CD8-positive, alpha-beta memory T cell (primary cell): ENCODE measurements at regions not wholly inside any gene's neighbourhood (a gene's known extent, or its start where the extent isn't known, plus 50 kb on each side); places are given as distances from the start of the nearest gene placed in this dataset.
"Not testable (repeated sequence)": the region's sequence is repeated elsewhere in the genome, so short reads cannot be mapped to it uniquely, and the experiment has no call there.

Experiments
- CTCF ChIA-PET: fragments of 350-600 bp; sonication (Branson Sonifier 250); formaldehyde crosslinking; loops from one replicate; lab custom pipeline; 2021; ENCODE audit warnings: antibody characterized with exemption; lab: Charles Lee
- POLR2A ChIA-PET: fragments of 350-600 bp; sonication (Branson Sonifier 250); formaldehyde crosslinking; loops from one replicate; lab custom pipeline; 2021; ENCODE audit warnings: antibody characterized with exemption; lab: Charles Lee
- DNase-seq, 5 donors: peaks; one replicate each; pipeline versions ENCODE4 v3.0.0 to v3.0.0-alpha.2; 2020 to 2022; ENCODE audit warnings: mixed read lengths in 1 of 5
- H3K27ac ChIP-seq: one replicate; pipeline ENCODE4 v1.7.0; 2013; ENCODE audit warnings: low read depth, mild to moderate bottlenecking, low read length, moderate library complexity
- H3K27me3 ChIP-seq: 2 replicates; pipeline ENCODE4 v1.7.0; 2013; ENCODE audit warnings: low read length, mild to moderate bottlenecking; ENCODE audit not compliant: insufficient read depth, poor library complexity, severe bottlenecking
- H3K36me3 ChIP-seq: 2 replicates; pipeline ENCODE4 v1.7.0; 2013; ENCODE audit warnings: mild to moderate bottlenecking, low read length, moderate library complexity; ENCODE audit not compliant: insufficient read depth
- H3K4me1 ChIP-seq: 2 replicates; pipeline ENCODE4 v1.7.0; 2013; ENCODE audit warnings: mild to moderate bottlenecking, low read length, moderate library complexity; ENCODE audit not compliant: insufficient read depth
- H3K4me3 ChIP-seq: 2 replicates; pipeline ENCODE4 v1.7.0; 2013; ENCODE audit warnings: mild to moderate bottlenecking, low read length
- H3K9me3 ChIP-seq: 2 replicates; pipeline ENCODE4 v1.7.0; 2013; ENCODE audit warnings: mild to moderate bottlenecking, low read length
- H3K27ac Mint-ChIP-seq, 8 donors: one replicate each; pipeline ENCODE4 v1.8.0; 2020 to 2021; ENCODE audit warnings: mixed read lengths in 8 of 8, mild to moderate bottlenecking in 6 of 8, inconsistent platforms in 3 of 8, moderate library complexity in 3 of 8
- H3K27me3 Mint-ChIP-seq, 2 donors: one replicate each; pipeline ENCODE4 v1.8.0; 2020 to 2021; ENCODE audit warnings: mixed read lengths in 2 of 2, mild to moderate bottlenecking in 1 of 2, moderate library complexity in 1 of 2
- H3K36me3 Mint-ChIP-seq, 3 donors: one replicate each; pipeline ENCODE4 v1.8.0; 2020 to 2021; ENCODE audit warnings: mixed read lengths in 3 of 3, inconsistent platforms in 1 of 3, mild to moderate bottlenecking in 1 of 3
- H3K4me1 Mint-ChIP-seq, 3 donors: one replicate each; pipeline ENCODE4 v1.8.0; 2020 to 2021; ENCODE audit warnings: mixed read lengths in 3 of 3, inconsistent platforms in 1 of 3, mild to moderate bottlenecking in 1 of 3
- H3K4me3 Mint-ChIP-seq, 7 donors: one replicate each; pipeline ENCODE4 v1.8.0; 2020 to 2021; ENCODE audit warnings: mixed read lengths in 7 of 7, mild to moderate bottlenecking in 6 of 7, moderate library complexity in 4 of 7, inconsistent platforms in 2 of 7
- H3K9me3 Mint-ChIP-seq, 5 donors: one replicate each; pipeline ENCODE4 v1.8.0; 2020 to 2022; ENCODE audit warnings: mixed read lengths in 5 of 5, mild to moderate bottlenecking in 3 of 5, moderate library complexity in 2 of 5, inconsistent platforms in 1 of 5

DNA sequence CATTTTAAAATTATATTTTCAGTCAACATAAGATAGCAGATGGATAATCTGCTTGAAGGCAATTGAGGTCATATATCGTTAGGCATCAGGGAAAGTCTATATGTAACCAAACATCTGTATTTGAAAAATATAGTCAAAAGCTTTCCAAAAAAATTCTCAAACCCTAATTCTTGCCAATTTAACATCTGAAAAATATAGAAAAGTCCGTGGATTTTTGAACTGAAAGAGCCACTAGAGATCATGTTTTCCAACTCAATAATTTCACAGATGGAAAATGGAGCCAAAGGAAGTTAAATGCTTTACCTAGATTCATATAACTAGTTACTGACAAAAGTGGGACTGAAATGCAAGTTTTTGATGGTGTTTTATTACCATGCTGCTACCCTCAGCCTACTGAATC, 185.1 kb upstream of the ZNF804A start:
- no peaks in the 10 kb centered on the region for H3K27me3 ChIP-seq
- no peak for DNase-seq
- H3K9me3 ChIP-seq: no peaks in the 10 kb centered on the region
- H3K36me3 Mint-ChIP-seq: no peaks in the 10 kb centered on the region
- POLR2A ChIA-PET: no interaction called here
- H3K27me3 Mint-ChIP-seq: no peaks in the 10 kb centered on the region
- no peak overlapping the region for H3K4me3 ChIP-seq
- CTCF ChIA-PET: no interaction called here
- H3K4me3 Mint-ChIP-seq: no peak overlapping the region
- H3K4me1 ChIP-seq: no peaks in the 10 kb centered on the region
- H3K27ac Mint-ChIP-seq: no peak overlapping the region
- H3K9me3 Mint-ChIP-seq: peaks cover 0 to 24% (median 0%) of the 10 kb centered on the region in 5 donors
- H3K4me1 Mint-ChIP-seq: no peaks in the 10 kb centered on the region
- H3K27ac ChIP-seq: no peak overlapping the region
- H3K36me3 ChIP-seq: no peaks in the 10 kb centered on the region

DNA sequence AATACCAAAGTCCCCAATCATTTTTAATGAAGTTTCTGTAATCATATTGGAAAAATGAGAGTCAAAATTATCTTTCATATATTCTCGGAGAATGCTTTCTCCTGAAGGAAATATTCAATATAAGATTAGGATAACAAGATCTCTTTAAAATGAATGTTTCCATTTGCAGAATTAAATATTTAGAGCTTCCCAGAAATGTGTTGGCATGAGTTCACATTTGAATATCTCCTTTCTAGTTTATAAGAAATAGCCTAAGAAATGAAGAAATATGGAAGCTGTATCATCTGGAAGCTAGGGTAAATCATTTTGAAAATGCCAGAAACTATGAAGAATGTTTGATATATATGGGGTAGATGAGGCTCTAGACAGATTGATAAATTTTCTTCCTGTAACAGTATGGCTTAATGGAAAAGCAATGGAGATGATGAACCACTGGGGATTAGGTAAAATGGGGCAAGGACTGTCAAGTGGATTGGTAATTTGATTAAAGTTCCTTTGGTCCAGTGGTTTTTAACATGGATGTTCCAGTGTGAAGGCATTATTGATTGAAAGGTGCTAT, 184.6 kb upstream of the ZNF804A start:
- Mint-ChIP-seq H3K9me3 (peaks cover 0 to 22% (median 0%) of the 10 kb centered on the region in 5 donors), H3K4me1 (no peaks in the 10 kb centered on the region), H3K36me3 (no peaks in the 10 kb centered on the region), H3K27ac (no peak overlapping the region), H3K27me3 (no peaks in the 10 kb centered on the region), H3K4me3 (no peak overlapping the region)
- H3K36me3 ChIP-seq: no peaks in the 10 kb centered on the region
- no peak overlapping the region for H3K4me3 ChIP-seq
- H3K27me3 ChIP-seq: no peaks in the 10 kb centered on the region
- POLR2A ChIA-PET: no interaction called here
- no peak overlapping the region for H3K27ac ChIP-seq
- H3K9me3 ChIP-seq: no peaks in the 10 kb centered on the region
- DNase-seq: no peak
- CTCF ChIA-PET: no interaction called here
- H3K4me1 ChIP-seq: no peaks in the 10 kb centered on the region

DNA sequence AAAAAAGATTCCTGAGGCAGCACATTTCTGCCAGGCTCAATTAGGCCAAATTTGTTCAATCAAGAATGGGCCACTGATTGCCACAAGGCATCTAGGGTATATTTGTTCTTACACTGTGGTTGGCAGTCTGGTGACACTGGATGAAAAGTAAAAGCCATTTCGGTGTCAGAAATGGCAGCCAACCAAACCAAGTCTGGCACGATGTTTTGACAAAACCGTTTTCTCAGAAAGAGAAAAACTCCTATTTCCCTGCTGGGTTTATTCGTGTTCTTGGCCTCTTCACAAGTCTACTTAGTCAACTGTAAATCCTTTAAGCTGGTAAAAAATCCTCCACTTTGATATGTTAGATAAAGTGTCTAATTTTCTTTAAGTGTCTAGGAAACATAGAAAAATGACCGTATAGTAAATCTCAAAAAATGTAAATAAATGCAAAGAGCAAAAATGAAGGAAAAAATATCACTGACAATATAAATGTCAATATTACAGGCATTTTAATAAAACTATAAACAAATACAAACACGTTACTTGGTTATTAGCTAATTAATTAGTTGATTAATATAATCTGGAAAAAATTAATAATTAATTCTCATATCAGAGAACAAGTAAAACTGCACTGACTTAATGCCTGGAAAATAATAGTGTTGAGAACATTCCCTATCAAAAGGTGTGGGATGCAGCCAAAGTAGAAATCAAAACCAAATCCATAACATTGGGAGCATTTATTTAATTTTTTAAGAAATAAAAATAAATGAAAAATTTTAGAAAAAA, 182.0 kb upstream of the ZNF804A start:
- H3K4me1 Mint-ChIP-seq: no peaks in the 10 kb centered on the region
- ChIA-PET POLR2A (no interaction called here), CTCF (no interaction called here)

DNA sequence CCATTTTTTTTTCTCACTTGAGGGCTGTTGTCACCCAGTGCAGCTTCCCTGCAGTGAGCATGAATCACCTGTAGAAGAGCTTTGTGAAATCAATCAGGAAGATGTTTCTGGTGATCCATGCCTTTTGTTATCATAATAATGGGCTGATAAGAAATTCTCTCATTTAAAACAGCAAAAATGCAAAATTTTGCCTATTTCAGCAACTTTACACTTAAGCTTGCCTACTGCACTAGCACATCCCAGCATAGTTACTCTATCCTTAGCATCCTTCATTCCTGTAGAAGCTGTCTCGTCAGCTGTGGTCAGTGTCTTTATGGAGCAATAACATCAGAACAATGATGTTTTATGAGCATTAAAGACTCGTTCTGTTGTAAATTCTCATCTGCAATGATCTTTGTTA, 178.6 kb upstream of the ZNF804A start:
- Mint-ChIP-seq H3K27ac (no peak overlapping the region), H3K9me3 (peaks cover 0 to 19% (median 4%) of the 10 kb centered on the region in 5 donors), H3K4me1 (no peaks in the 10 kb centered on the region), H3K36me3 (no peaks in the 10 kb centered on the region), H3K4me3 (no peak overlapping the region), H3K27me3 (no peaks in the 10 kb centered on the region)
- DNase-seq: no peak
- no peaks in the 10 kb centered on the region for H3K36me3 ChIP-seq
- no peaks in the 10 kb centered on the region for H3K4me1 ChIP-seq
- no peak overlapping the region for H3K27ac ChIP-seq
- no peaks in the 10 kb centered on the region for H3K27me3 ChIP-seq
- H3K9me3 ChIP-seq: no peaks in the 10 kb centered on the region
- ChIA-PET POLR2A (no interaction called here), CTCF (no interaction called here)
- no peak overlapping the region for H3K4me3 ChIP-seq

More for the DNA sequence above, 182.0 kb upstream of the ZNF804A start:
- no peak overlapping the region for H3K4me3 ChIP-seq
- no peak for DNase-seq
- H3K36me3 Mint-ChIP-seq: no peaks in the 10 kb centered on the region
- H3K4me3 Mint-ChIP-seq: no peak overlapping the region
- no peaks in the 10 kb centered on the region for H3K4me1 ChIP-seq
- no peak overlapping the region for H3K27ac ChIP-seq
- H3K9me3 Mint-ChIP-seq: peaks cover 0 to 24% (median 4%) of the 10 kb centered on the region in 5 donors
- peak overlapping the region in 1 of 8 donors; percentile 41 for H3K27ac Mint-ChIP-seq
- no peaks in the 10 kb centered on the region for H3K36me3 ChIP-seq
- H3K27me3 ChIP-seq: no peaks in the 10 kb centered on the region
- no peaks in the 10 kb centered on the region for H3K27me3 Mint-ChIP-seq
- no peaks in the 10 kb centered on the region for H3K9me3 ChIP-seq

DNA sequence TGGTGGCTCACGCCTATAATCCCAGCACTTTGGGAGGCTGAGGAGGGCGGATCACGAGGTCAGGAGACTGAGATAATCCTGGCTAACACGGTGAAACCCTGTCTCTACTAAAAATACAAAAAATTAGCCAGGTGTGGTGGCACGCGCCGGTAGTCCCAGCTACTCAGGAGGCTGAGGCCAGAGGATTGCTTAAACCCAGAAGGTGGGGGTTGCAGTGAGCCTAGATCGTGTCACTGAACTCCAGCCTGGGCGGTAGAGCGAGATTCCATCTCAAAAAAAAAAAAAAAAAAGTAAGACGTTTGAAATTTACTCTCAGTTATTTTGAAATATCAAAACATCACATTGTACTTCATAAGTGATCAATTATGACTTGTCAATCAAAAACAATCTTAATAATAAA, 176.9 kb upstream of the ZNF804A start:
- H3K27ac ChIP-seq, H3K27me3 Mint-ChIP-seq, H3K4me3 Mint-ChIP-seq, H3K9me3 ChIP-seq, H3K36me3 Mint-ChIP-seq, CTCF ChIA-PET, POLR2A ChIA-PET, H3K27ac Mint-ChIP-seq, H3K36me3 ChIP-seq, H3K27me3 ChIP-seq, H3K4me1 Mint-ChIP-seq, H3K4me3 ChIP-seq, H3K4me1 ChIP-seq, DNase-seq: not testable (repeated sequence)
- peaks cover 0 to 23% (median 7%) of the 10 kb centered on the region in 5 donors for H3K9me3 Mint-ChIP-seq

DNA sequence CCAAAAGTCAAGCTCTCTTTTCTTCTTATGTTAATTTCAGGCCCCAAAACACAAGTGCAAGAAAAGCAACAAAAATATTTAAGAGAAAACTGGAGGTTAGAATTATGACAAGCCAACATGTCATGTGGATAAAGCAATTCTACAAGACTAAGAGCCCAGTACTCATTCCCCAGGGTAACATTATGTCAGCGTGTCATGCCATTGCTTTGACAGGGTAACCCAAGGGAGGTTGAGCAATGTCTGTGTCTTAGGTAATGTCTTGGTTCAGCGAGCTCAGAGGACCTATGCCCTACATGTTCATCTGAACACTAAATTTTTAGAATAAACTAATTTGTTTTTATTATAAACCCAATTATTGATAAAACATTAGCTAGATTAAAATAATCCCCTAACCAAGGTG, 173.2 kb upstream of the ZNF804A start:
- peaks cover 0 to 16% (median 5%) of the 10 kb centered on the region in 5 donors for H3K9me3 Mint-ChIP-seq
- no peaks in the 10 kb centered on the region for H3K27me3 ChIP-seq
- H3K27ac ChIP-seq: no peak overlapping the region
- no peak for DNase-seq
- no peaks in the 10 kb centered on the region for H3K4me1 ChIP-seq
- ChIA-PET CTCF (no interaction called here), POLR2A (no interaction called here)
- no peaks in the 10 kb centered on the region for H3K36me3 Mint-ChIP-seq
- no peaks in the 10 kb centered on the region for H3K36me3 ChIP-seq
- no peaks in the 10 kb centered on the region for H3K27me3 Mint-ChIP-seq
- H3K9me3 ChIP-seq: no peaks in the 10 kb centered on the region
- H3K27ac Mint-ChIP-seq: no peak overlapping the region
- no peaks in the 10 kb centered on the region for H3K4me1 Mint-ChIP-seq
- no peak overlapping the region for H3K4me3 ChIP-seq
- no peak overlapping the region for H3K4me3 Mint-ChIP-seq

DNA sequence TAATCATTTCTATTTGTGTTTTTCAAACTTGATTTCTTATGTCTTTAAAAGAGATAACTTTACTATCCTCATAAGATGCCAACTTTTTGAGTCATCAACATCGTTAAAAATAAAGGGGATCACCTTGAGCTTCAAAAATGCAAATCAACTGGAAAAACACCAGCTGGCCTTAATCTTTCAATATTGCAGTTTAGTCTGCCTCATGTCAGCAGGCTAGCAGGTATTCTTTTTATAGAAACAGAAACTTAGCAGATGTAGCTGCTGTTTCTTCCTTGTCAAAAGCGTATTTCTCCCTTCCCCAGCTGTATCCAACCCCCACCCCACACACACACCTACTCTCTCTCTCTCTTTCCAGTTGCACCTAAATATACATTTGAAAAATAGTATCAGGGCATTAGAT, 154.1 kb upstream of the ZNF804A start:
- H3K27me3 Mint-ChIP-seq: no peaks in the 10 kb centered on the region
- ChIA-PET POLR2A (no interaction called here), CTCF (no interaction called here)

DNA sequence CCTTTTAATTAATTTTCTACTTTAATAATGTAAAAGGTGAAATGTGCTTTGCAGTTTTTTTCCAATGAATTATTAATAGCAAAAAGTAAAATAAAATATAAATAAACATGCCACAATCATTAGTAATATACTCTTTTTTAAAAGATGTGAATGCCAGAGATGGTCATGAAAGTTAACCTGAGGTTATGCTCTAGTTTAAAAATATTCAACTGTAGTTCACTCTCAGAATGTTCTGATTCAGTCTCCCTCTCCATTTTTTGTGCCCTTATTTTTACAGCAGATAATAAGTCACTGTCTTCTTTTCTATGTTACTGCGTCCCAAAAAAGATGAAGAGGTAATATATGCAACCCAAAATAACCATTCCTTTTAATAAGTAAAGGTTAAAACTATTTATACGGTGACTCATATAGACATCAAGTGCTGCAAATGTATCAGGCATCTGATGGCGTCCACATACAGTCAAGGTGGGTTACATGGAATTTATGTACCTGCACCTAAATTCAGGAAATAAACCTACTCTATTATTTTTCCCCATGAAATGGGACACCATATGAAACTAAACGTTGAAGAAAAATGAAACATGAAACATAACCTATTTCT, 153.6 kb upstream of the ZNF804A start:
- ChIA-PET POLR2A (no interaction called here), CTCF (no interaction called here)
- H3K4me3 ChIP-seq: no peak overlapping the region
- H3K9me3 ChIP-seq: no peaks in the 10 kb centered on the region
- no peaks in the 10 kb centered on the region for H3K4me1 Mint-ChIP-seq
- no peak overlapping the region for H3K4me3 Mint-ChIP-seq
- no peaks in the 10 kb centered on the region for H3K27me3 ChIP-seq
- no peaks in the 10 kb centered on the region for H3K36me3 Mint-ChIP-seq
- no peak overlapping the region for H3K27ac ChIP-seq
- H3K27me3 Mint-ChIP-seq: no peaks in the 10 kb centered on the region
- no peak overlapping the region for H3K27ac Mint-ChIP-seq
- H3K4me1 ChIP-seq: no peaks in the 10 kb centered on the region
- no peak for DNase-seq
- no peaks in the 10 kb centered on the region for H3K36me3 ChIP-seq
- peaks cover 0 to 20% (median 0%) of the 10 kb centered on the region in 5 donors for H3K9me3 Mint-ChIP-seq

More for the DNA sequence above, 154.1 kb upstream of the ZNF804A start:
- H3K9me3 Mint-ChIP-seq: peaks cover 0 to 19% (median 0%) of the 10 kb centered on the region in 5 donors
- Histone ChIP-seq H3K4me1 (no peaks in the 10 kb centered on the region), H3K36me3 (no peaks in the 10 kb centered on the region), H3K4me3 (no peak overlapping the region), H3K27me3 (no peaks in the 10 kb centered on the region), H3K27ac (no peak overlapping the region), H3K9me3 (no peaks in the 10 kb centered on the region)
- no peak overlapping the region for H3K27ac Mint-ChIP-seq
- no peaks in the 10 kb centered on the region for H3K4me1 Mint-ChIP-seq
- no peak overlapping the region for H3K4me3 Mint-ChIP-seq
- no peak for DNase-seq
- H3K36me3 Mint-ChIP-seq: no peaks in the 10 kb centered on the region
